NB4 (cell line): ENCODE measurements at regions not wholly inside any gene's neighbourhood (a gene's known extent, or its start where the extent isn't known, plus 50 kb on each side); places are given as distances from the start of the nearest gene placed in this dataset.

Experiments used
- TF ChIP-seq, protein P1 (sequence below): IDR thresholded peaks from one replicate; pipeline ENCODE4 v1.5.1; 2012; ENCODE audit warnings: low read depth, low read length
- TF ChIP-seq, protein P2 (sequence below): IDR thresholded peaks from 2 replicates; pipeline ENCODE4 v1.6.1; 2011; ENCODE audit warnings: low read depth, low read length

DNA sequence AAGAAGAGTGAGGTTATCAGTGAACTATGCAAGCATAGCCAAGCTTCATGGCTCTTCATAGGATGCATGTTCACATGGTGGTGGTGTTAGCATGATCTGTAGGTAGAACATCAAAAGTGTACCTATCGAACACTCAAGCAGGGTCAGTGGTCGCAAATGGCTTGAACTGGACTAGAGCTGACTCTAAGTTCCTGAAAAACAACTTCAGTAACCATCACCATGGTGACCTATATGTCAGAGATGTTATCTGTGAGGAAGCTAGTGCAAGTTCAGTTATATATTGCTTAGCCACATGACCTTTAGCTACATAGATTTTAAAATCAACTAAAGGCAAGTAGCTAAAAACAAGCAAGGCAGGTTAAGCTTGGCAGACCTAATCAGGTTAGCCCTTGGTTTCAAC is 163.1 kb upstream of the AGR3 start:
- TF ChIP-seq, protein P1, sequence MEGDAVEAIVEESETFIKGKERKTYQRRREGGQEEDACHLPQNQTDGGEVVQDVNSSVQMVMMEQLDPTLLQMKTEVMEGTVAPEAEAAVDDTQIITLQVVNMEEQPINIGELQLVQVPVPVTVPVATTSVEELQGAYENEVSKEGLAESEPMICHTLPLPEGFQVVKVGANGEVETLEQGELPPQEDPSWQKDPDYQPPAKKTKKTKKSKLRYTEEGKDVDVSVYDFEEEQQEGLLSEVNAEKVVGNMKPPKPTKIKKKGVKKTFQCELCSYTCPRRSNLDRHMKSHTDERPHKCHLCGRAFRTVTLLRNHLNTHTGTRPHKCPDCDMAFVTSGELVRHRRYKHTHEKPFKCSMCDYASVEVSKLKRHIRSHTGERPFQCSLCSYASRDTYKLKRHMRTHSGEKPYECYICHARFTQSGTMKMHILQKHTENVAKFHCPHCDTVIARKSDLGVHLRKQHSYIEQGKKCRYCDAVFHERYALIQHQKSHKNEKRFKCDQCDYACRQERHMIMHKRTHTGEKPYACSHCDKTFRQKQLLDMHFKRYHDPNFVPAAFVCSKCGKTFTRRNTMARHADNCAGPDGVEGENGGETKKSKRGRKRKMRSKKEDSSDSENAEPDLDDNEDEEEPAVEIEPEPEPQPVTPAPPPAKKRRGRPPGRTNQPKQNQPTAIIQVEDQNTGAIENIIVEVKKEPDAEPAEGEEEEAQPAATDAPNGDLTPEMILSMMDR: no peak
- TF ChIP-seq, protein P2, sequence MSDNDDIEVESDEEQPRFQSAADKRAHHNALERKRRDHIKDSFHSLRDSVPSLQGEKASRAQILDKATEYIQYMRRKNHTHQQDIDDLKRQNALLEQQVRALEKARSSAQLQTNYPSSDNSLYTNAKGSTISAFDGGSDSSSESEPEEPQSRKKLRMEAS: no peak
